HUES48 (cell line): ENCODE measurements at regions not wholly inside any gene's neighbourhood (a gene's known extent, or its start where the extent isn't known, plus 50 kb on each side); places are given as distances from the start of the nearest gene placed in this dataset.

Experiments
- H3K27ac ChIP-seq: one replicate; pipeline ENCODE4 v1.7.0; 2013; ENCODE audit warnings: low read depth, low read length, inconsistent platforms
- H3K27me3 ChIP-seq: 2 replicates; pipeline ENCODE4 v1.6.1; 2013; ENCODE audit warnings: mild to moderate bottlenecking, low read length; ENCODE audit not compliant: control insufficient read depth, insufficient read depth
- H3K36me3 ChIP-seq: 2 replicates; pipeline ENCODE4 v1.6.1; 2013; ENCODE audit warnings: low read length; ENCODE audit not compliant: control insufficient read depth, insufficient read depth
- H3K4me1 ChIP-seq: 2 replicates; pipeline ENCODE4 v1.6.1; 2013; ENCODE audit warnings: mild to moderate bottlenecking, low read length; ENCODE audit not compliant: control insufficient read depth, insufficient read depth
- H3K4me3 ChIP-seq: 2 replicates; pipeline ENCODE4 v1.5.1; 2013; ENCODE audit warnings: mild to moderate bottlenecking, low read depth, low read length
- H3K9ac ChIP-seq: 2 replicates; pipeline ENCODE4 v1.6.1; 2013; ENCODE audit warnings: mild to moderate bottlenecking, low read depth, low read length, moderate library complexity
- H3K9me3 ChIP-seq: 2 replicates; pipeline ENCODE4 v1.6.1; 2013; ENCODE audit warnings: low read length; ENCODE audit not compliant: control insufficient read depth, insufficient read depth

DNA sequence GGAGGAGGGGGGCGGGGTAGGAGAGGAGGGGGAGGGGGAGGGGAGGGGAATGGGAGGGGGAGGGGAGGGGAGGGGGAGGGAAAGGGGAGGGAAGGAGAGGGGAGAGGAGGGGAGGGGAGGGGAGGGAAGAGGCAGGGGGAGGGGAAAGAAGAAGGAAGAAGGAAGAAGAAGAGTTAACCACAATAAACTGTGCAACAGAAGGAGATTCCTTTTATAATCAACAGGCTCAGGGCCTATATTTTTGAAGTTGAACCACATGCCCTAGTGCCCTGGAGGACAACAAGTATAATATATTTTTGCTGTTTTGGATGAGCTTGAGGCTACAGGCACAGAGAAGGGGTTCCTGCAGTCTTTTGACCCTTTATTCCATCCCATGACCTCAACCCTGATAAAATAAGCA, 228.2 kb upstream of the IRF2BP2 start:
- H3K27ac ChIP-seq, result no peak overlapping the region
- H3K4me3 ChIP-seq, result no peak overlapping the region
- H3K9ac ChIP-seq, result no peak overlapping the region
- H3K36me3 ChIP-seq, result no peaks in the 10 kb centered on the region
- peaks cover 7% of the 10 kb centered on the region; the same call in 1 of the 2 replicates for H3K9me3 ChIP-seq
- H3K4me1 ChIP-seq, result no peaks in the 10 kb centered on the region
- H3K27me3 ChIP-seq, result no peaks in the 10 kb centered on the region

DNA sequence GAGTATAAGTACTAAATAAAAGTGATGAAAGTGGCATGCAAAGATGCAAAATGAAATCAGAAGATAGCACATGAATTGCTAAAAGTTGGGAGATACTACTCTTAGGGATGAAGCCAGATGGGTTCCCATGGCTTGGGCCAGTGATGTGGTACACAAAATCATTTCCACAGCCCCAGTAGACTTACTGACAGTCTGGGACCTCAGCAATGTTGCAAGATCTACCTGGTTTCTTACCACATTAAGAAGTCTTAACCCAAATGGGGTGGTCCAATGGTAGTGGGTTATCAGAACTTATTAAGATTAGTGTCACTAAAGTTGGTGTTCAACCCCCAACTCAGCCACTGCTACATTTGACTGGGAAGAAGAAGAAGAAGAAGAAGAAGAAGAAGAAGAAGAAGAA, 227.7 kb upstream of the IRF2BP2 start:
- no peak overlapping the region for H3K9ac ChIP-seq
- peaks cover 7% of the 10 kb centered on the region; the same call in 1 of the 2 replicates for H3K9me3 ChIP-seq
- no peak overlapping the region for H3K27ac ChIP-seq
- H3K36me3 ChIP-seq, result no peaks in the 10 kb centered on the region
- no peaks in the 10 kb centered on the region for H3K27me3 ChIP-seq
- H3K4me1 ChIP-seq, result no peaks in the 10 kb centered on the region
- H3K4me3 ChIP-seq, result no peak overlapping the region

DNA sequence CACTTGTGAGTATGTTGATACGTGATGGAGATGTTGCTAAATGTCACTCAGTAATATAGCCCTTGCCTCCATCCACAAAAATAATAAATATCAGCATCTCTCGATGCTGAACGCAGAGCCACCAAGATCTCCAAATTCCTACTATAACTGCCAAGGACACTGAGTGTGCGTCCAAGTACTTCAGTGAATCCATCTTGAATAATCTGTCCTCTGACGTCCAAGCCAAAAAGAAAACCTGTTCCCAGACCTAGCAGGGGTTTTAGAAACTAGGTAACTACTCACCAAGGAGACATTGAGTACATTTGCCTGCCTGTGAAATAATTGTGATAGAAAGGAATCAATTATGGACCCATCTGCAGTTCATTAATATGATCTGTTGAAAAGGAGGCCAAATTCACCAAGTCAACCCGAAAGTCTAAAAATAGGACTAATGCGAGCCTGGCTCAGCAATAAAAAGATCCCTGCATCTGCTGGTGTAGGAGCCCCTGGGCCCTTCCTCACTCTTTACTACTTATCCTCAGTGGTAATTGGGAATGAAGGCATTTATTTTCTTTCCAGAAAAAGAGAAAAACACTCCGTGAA, 226.9 kb upstream of the IRF2BP2 start:
- Histone ChIP-seq H3K36me3 (no peaks in the 10 kb centered on the region), H3K4me3 (no peak overlapping the region), H3K9me3 (peaks cover 7% of the 10 kb centered on the region; the same call in 1 of the 2 replicates), H3K4me1 (no peaks in the 10 kb centered on the region), H3K27ac (no peak overlapping the region), H3K27me3 (no peaks in the 10 kb centered on the region), H3K9ac (no peak overlapping the region)

DNA sequence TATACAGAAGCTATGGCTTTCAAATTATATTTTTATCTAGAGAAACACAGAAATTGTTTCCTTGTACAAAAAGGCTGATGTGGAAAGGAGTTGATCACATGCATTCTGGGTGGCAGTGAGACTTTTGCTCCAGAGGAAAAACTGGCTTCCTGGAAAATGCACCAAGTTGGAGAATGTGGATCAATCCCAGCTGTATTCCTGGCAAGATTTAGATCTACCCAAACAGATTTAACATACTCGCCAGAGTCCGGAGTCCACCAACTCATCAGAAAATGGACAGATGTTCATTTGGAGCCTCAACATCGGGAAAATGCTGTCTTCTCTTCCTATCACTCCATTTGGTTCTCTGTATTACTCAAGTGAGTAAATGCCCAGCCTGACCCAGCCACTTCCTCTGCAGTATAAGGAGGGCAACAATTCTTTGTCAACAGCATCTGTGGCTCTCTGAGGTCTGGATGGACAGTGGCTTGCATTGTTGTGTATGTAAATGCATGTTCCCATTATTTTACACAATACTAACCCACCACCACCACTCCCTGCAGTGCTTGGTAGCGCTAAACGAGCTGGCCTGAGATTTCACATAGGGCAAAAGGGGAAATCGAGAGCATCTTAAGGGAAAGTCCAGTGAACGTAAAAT, 226.2 kb upstream of the IRF2BP2 start:
- Histone ChIP-seq H3K36me3 (no peaks in the 10 kb centered on the region), H3K9ac (no peak overlapping the region), H3K27me3 (no peaks in the 10 kb centered on the region), H3K4me1 (no peaks in the 10 kb centered on the region), H3K4me3 (no peak overlapping the region), H3K9me3 (peaks cover 7% of the 10 kb centered on the region; the same call in 1 of the 2 replicates), H3K27ac (no peak overlapping the region)

DNA sequence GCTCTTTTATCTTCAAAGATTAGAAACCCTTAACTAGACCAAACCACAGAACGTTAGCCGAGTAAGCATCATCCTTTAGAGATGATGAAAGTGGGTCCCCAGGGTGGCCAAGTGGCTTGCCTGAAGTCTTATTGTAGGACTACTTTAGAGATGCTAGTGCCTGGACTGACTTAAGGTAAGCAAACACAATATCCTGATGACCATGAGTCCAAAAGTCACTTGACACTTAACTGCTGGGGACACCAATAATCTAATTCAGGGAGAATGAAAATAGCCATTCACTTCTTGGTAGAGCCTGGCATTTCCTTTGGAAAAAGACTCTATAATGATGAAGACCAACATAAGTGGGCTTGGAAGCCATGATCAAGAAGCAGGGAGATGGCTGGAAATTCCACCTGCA, 225.3 kb upstream of the IRF2BP2 start:
- Histone ChIP-seq H3K9me3 (peaks cover 6% of the 10 kb centered on the region; the same call in 1 of the 2 replicates), H3K4me3 (no peak overlapping the region), H3K27ac (no peak overlapping the region), H3K27me3 (no peaks in the 10 kb centered on the region), H3K9ac (no peak overlapping the region), H3K4me1 (no peaks in the 10 kb centered on the region), H3K36me3 (no peaks in the 10 kb centered on the region)

DNA sequence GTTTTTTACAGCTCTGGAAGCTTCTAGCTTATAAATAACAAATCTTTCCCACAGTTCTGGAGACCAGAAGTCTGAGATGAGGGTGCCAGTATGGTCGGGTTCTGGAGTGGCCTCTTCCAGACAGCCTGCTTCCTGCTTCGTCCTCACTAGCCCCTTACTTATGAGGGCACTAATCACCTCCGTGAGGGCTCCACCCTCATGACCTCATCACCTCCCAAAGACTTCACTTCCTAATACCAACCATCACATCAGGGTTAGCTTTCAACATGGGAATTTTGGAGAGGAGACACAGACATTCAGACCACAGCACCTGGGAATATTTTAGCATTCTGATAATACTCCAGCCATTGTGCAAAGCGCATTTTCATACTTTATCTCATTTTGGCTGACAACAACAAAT, 223.7 kb upstream of the IRF2BP2 start:
- H3K27me3 ChIP-seq, result no peaks in the 10 kb centered on the region
- no peak overlapping the region for H3K27ac ChIP-seq
- H3K9ac ChIP-seq, result no peak overlapping the region
- no peaks in the 10 kb centered on the region for H3K4me1 ChIP-seq
- no peaks in the 10 kb centered on the region for H3K36me3 ChIP-seq
- H3K9me3 ChIP-seq, result no peaks in the 10 kb centered on the region
- H3K4me3 ChIP-seq, result no peak overlapping the region

DNA sequence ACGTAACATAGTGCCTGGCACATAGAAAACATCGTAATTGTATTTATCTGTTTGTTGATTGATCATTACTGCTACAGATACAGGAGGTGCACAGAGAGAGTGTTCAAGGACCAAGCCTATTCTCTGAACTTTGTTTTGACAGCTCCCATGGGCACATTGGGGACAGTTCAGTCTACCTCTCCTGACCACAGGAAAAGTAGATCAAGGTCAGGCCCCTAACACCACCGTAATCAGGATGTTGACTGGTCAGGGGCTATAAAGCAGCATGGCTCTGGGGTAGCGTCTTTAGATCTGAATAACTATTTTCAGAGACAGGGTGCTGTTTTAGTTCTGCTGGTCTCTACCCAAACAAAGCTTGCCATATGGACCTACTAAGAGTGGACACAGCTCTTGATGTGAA, 223.1 kb upstream of the IRF2BP2 start:
- Histone ChIP-seq H3K4me1 (no peaks in the 10 kb centered on the region), H3K27me3 (no peaks in the 10 kb centered on the region), H3K4me3 (no peak overlapping the region), H3K36me3 (no peaks in the 10 kb centered on the region), H3K27ac (no peak overlapping the region), H3K9me3 (no peaks in the 10 kb centered on the region), H3K9ac (no peak overlapping the region)

DNA sequence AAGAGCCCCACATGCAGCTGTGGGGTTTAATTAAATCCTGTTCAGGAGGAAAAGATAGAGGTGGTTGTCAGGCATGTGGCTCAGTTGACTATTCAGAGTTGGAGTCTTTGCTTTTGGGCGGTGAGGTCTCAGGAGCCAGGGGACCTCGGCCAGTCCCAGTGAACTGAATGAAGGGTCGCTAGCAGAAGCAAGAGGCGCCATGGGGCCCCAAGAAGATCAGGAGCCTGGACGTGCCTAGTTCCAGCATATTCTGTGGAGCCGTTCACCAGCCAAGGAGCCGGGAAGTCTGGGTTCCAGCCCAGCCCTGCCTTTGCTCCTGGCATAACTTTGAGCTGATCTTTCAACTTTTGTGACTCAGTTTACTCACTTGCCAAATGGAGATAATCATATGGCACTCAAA, 217.7 kb upstream of the IRF2BP2 start:
- Histone ChIP-seq H3K36me3 (no peaks in the 10 kb centered on the region), H3K9me3 (no peaks in the 10 kb centered on the region), H3K4me3 (no peak overlapping the region), H3K9ac (no peak overlapping the region), H3K27me3 (no peaks in the 10 kb centered on the region), H3K4me1 (no peaks in the 10 kb centered on the region), H3K27ac (no peak overlapping the region)

DNA sequence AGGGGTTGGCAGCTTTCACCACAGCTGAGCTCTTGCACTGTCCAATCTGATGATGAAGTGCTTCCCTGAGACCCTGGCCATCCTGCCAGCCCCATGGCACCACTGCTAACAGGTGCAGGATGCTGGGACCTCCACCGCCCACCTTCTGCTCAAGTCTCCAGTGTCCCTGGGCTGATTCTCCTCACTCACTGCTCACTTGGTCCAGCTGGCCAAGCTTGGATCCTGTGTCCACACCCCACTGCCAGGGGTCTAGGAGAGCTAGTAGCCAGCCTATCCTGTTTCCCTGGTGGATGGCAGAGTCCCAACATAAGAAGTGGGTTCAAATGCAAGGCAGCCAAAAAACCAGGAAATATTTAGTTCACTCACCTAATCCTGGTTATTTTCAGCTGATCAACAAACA, 217.2 kb upstream of the IRF2BP2 start:
- H3K36me3 ChIP-seq, result no peaks in the 10 kb centered on the region
- no peaks in the 10 kb centered on the region for H3K27me3 ChIP-seq
- no peaks in the 10 kb centered on the region for H3K4me1 ChIP-seq
- H3K27ac ChIP-seq, result no peak overlapping the region
- H3K4me3 ChIP-seq, result no peak overlapping the region
- H3K9me3 ChIP-seq, result no peaks in the 10 kb centered on the region
- H3K9ac ChIP-seq, result no peak overlapping the region

DNA sequence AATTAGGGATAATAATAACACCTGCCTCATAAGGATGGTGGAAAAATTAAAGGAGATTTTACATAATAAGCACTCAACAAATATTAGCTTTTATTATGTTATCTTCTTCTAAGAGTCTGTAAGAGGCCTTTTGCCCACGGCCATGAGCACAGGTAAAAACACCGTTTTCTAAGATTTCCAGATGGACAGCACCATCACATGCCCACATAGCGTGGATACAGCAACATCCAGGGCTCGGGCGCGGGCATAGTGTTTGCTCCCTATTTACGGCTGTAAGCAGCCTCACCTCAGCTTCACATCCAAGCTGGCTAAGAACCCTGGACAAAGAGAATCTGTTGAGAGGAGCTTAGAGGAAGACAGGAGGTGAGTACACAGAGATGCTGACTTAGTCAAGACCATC, 216.4 kb upstream of the IRF2BP2 start:
- H3K4me3 ChIP-seq, result no peak overlapping the region
- H3K27me3 ChIP-seq, result no peaks in the 10 kb centered on the region
- no peaks in the 10 kb centered on the region for H3K9me3 ChIP-seq
- no peaks in the 10 kb centered on the region for H3K36me3 ChIP-seq
- H3K27ac ChIP-seq, result no peak overlapping the region
- no peaks in the 10 kb centered on the region for H3K4me1 ChIP-seq
- H3K9ac ChIP-seq, result no peak overlapping the region

DNA sequence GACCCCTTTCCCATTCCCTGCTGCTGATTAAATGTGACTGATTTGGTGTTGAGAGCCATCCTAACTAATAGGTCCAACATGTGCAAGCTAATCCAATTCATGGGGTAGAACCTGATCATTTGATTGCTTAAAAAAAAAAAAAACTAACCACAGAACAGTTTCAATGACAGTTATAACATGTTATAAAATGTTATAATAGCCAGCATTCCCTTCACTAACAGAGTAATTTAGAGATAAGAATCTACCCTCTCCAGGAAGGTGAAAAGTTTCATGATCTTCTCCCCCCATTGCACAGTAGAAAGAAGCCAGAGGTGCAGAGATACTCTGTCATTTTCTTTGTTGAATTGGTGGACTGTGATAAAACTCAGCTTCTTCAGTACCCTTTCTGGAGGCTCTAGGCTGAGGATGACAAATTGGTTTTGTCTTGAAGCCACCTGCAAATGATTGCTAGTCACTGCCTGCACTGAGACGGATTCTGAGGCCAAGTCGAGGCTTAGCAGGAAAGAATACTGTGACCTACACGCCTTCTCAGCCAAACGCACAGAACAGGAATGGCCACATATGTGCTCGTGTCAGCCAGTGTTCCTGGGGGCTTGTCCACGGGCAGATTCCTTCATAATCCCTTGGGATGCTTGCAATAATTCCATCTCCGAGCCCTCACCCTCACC, 215.7 kb upstream of the IRF2BP2 start:
- Histone ChIP-seq H3K27me3 (no peaks in the 10 kb centered on the region), H3K36me3 (no peaks in the 10 kb centered on the region), H3K4me1 (no peaks in the 10 kb centered on the region), H3K27ac (no peak overlapping the region), H3K9ac (no peak overlapping the region), H3K9me3 (no peaks in the 10 kb centered on the region), H3K4me3 (no peak overlapping the region)
